Caco-2 (cell line): ENCODE measurements at regions not wholly inside any gene's neighbourhood (a gene's known extent, or its start where the extent isn't known, plus 50 kb on each side); places are given as distances from the start of the nearest gene placed in this dataset.

Source experiments
- BruUV-seq: library from RNA; stranded (reverse); fragments of 400-500 nt; replicated peaks from 2 replicates; lab custom pipeline; 2021; lab: Mats Ljungman, UMichigan
- CTCF ChIA-PET: fragments of 300-600 bp; sonication (Branson Sonifier 250); formaldehyde crosslinking; loops from one replicate; lab custom pipeline; 2022; ENCODE audit warnings: antibody characterized with exemption; lab: Charles Lee
- POLR2A ChIA-PET: fragments of 300-600 bp; sonication (Branson Sonifier 250); formaldehyde crosslinking; loops from one replicate; lab custom pipeline; 2022; ENCODE audit warnings: antibody characterized with exemption; lab: Charles Lee
- DNase-seq, 2 experiments: peaks; one replicate each; pipeline versions ENCODE4 v3.0.0 to v3.0.0-alpha.2; 2020 to 2022
- H3K27me3 ChIP-seq: replicated peaks from 2 replicates; pipeline ENCODE4 v1.6.0; 2011; ENCODE audit warnings: low read length; ENCODE audit not compliant: control insufficient read depth, insufficient read depth
- H3K36me3 ChIP-seq: 2 replicates; pipeline ENCODE4 v1.5.1; 2011; ENCODE audit warnings: low read length; ENCODE audit not compliant: control insufficient read depth, insufficient read depth
- H3K4me1 ChIP-seq: fragments of 250-450 bp; sonication (Bioruptor Pico); 2 replicates; pipeline ENCODE4 v1.5.1; 2020; ENCODE audit warnings: mild to moderate bottlenecking
- H3K4me3 ChIP-seq: 2 replicates; pipeline ENCODE4 v1.5.1; 2011; ENCODE audit warnings: low read depth, mild to moderate bottlenecking, control low read depth, low read length
- H3K9me3 ChIP-seq: fragments of 250-450 bp; sonication (Bioruptor Pico); 2 replicates; pipeline ENCODE4 v1.5.1; 2020; ENCODE audit warnings: mild to moderate bottlenecking, moderate library complexity
- H3K27ac Mint-ChIP-seq: one replicate; pipeline ENCODE4 v1.8.0; 2022; ENCODE audit warnings: mixed read lengths; ENCODE audit not compliant: unreplicated experiment
- H3K27me3 Mint-ChIP-seq: one replicate; pipeline ENCODE4 v1.8.0; 2022; ENCODE audit warnings: mixed read lengths; ENCODE audit not compliant: insufficient read depth, unreplicated experiment
- H3K36me3 Mint-ChIP-seq: one replicate; pipeline ENCODE4 v1.8.0; 2022; ENCODE audit warnings: mild to moderate bottlenecking, mixed read lengths; ENCODE audit not compliant: insufficient read depth, unreplicated experiment
- H3K4me1 Mint-ChIP-seq: one replicate; pipeline ENCODE4 v1.8.0; 2022; ENCODE audit warnings: low read depth, mixed read lengths; ENCODE audit not compliant: unreplicated experiment
- H3K4me3 Mint-ChIP-seq: one replicate; pipeline ENCODE4 v1.8.0; 2022; ENCODE audit warnings: mild to moderate bottlenecking, moderate library complexity, mixed read lengths; ENCODE audit not compliant: unreplicated experiment
- H3K9me3 Mint-ChIP-seq: one replicate; pipeline ENCODE4 v1.8.0; 2022; ENCODE audit warnings: mixed read lengths; ENCODE audit not compliant: unreplicated experiment
- intact Hi-C: fragments of 100-400 bp; cut with micrococcal nuclease; formaldehyde crosslinking; loops from one replicate; pipeline ENCODE4 v1.10.0; 2022; ENCODE audit not compliant: unreplicated experiment
- TF ChIP-seq, protein P1 (sequence below), 2 experiments: fragments of 200-600 bp in 1 of 2; IDR thresholded peaks; 1 replicate in 1 of 2; 2 replicates in 1 of 2; pipeline versions ENCODE4 v1.5.1 to v1.8.0; 2011 to 2022; ENCODE audit warnings: antibody characterized with exemption in 1 of 2, control low read depth in 1 of 2, inconsistent platforms in 1 of 2, low read depth in 1 of 2, low read length in 1 of 2, mild to moderate bottlenecking in 1 of 2, moderate library complexity in 1 of 2; ENCODE audit not compliant: insufficient read depth in 1 of 2, severe bottlenecking in 1 of 2, unreplicated experiment in 1 of 2

DNA sequence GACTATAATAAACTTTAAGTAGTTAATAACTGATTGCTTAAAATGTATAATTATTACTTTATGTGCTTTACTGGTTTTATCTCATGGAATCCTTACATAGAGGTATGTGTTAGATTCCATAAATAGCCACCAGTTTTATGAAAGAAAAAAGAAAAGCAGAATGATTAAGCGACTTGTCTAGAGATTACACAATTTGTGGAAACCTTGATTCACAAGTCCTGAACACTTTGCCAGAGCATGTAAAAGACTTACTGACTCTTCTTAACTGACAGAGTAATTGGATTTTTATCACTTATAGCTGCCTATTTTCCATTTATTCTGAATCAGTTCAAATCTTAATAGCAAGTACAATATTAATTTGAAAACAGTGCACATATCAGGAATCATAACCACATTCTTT is 448.7 kb upstream of the NETO1 start:
- intact Hi-C loops, result no loop called here
- CTCF ChIA-PET, result no interaction called here
- Histone ChIP-seq H3K9me3 (no peaks in the 10 kb centered on the region), H3K27me3 (no peaks in the 10 kb centered on the region), H3K4me3 (no peak overlapping the region), H3K36me3 (no peaks in the 10 kb centered on the region), H3K4me1 (no peaks in the 10 kb centered on the region)
- Mint-ChIP-seq H3K27ac (no peak overlapping the region), H3K9me3 (no peaks in the 10 kb centered on the region), H3K4me3 (no peak overlapping the region), H3K4me1 (no peaks in the 10 kb centered on the region), H3K27me3 (no peaks in the 10 kb centered on the region), H3K36me3 (no peaks in the 10 kb centered on the region)
- no TSS peak for BruUV-seq
- no peak for DNase-seq
- TF ChIP-seq, protein P1, sequence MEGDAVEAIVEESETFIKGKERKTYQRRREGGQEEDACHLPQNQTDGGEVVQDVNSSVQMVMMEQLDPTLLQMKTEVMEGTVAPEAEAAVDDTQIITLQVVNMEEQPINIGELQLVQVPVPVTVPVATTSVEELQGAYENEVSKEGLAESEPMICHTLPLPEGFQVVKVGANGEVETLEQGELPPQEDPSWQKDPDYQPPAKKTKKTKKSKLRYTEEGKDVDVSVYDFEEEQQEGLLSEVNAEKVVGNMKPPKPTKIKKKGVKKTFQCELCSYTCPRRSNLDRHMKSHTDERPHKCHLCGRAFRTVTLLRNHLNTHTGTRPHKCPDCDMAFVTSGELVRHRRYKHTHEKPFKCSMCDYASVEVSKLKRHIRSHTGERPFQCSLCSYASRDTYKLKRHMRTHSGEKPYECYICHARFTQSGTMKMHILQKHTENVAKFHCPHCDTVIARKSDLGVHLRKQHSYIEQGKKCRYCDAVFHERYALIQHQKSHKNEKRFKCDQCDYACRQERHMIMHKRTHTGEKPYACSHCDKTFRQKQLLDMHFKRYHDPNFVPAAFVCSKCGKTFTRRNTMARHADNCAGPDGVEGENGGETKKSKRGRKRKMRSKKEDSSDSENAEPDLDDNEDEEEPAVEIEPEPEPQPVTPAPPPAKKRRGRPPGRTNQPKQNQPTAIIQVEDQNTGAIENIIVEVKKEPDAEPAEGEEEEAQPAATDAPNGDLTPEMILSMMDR (IDR thresholded peaks at IDR 0.05; ENCODE audit: insufficient read depth in 1 of 2, low read depth in 1 of 2, low read length in 1 of 2, severe bottlenecking in 1 of 2, unreplicated experiment in 1 of 2), result no peak
- POLR2A ChIA-PET, result no interaction called here

DNA sequence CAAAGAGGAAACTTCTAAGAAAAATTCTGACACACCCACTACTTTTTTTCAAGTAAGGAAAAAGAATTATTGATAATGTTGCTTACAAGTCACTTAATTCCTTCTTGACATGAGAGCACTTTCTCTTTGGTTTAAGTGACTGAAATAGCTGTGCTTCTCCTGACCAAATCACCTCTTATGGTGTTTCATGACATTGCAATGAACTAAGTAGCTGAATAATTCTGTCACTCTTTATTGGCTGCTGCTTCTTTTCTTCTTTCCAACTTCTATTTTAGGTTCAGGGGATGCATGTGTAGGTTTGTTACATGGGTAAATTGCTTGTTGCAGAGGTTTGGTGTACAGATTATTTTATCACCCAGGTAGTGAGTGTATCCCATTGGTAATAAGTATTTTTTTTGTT is 447.6 kb upstream of the NETO1 start:
- ChIA-PET CTCF (no interaction called here), POLR2A (no interaction called here)

DNA sequence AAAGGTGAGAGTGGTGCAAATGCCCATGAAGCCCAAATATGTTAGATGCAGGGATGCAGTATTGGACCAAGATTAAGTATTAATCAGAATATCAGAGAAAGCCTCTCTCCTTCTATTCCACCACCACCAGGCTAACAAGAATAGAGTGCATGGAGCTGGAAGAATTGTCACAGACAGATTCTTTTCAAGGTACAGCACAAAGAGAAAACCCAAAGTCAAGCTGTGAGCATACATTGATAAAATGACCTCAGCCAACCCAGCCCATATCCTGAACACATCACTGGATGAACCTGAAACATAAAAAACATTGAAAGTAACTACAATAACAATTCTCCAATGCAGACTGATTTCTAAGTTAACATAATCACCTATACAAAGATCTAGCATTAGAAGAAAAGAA is 445.7 kb upstream of the NETO1 start:
- H3K36me3 ChIP-seq, result no peaks in the 10 kb centered on the region
- H3K27me3 Mint-ChIP-seq, result no peaks in the 10 kb centered on the region
- no TSS peak for BruUV-seq
- H3K4me1 ChIP-seq, result no peaks in the 10 kb centered on the region
- no peaks in the 10 kb centered on the region for H3K36me3 Mint-ChIP-seq
- TF ChIP-seq, protein P1 (IDR thresholded peaks at IDR 0.05; ENCODE audit: insufficient read depth in 1 of 2, low read depth in 1 of 2, low read length in 1 of 2, severe bottlenecking in 1 of 2, unreplicated experiment in 1 of 2), result no peak
- DNase-seq, result no peak
- intact Hi-C loops, result no loop called here
- no peak overlapping the region for H3K27ac Mint-ChIP-seq
- no peaks in the 10 kb centered on the region for H3K9me3 ChIP-seq
- POLR2A ChIA-PET, result no interaction called here
- no peaks in the 10 kb centered on the region for H3K27me3 ChIP-seq
- no peaks in the 10 kb centered on the region for H3K9me3 Mint-ChIP-seq
- no peaks in the 10 kb centered on the region for H3K4me1 Mint-ChIP-seq
- H3K4me3 ChIP-seq, result no peak overlapping the region
- no peak overlapping the region for H3K4me3 Mint-ChIP-seq
- CTCF ChIA-PET, result no interaction called here

More for the DNA sequence above, 447.6 kb upstream of the NETO1 start:
- no TSS peak for BruUV-seq
- intact Hi-C loops, result no loop called here
- Histone ChIP-seq H3K4me1 (no peaks in the 10 kb centered on the region), H3K4me3 (no peak overlapping the region), H3K36me3 (no peaks in the 10 kb centered on the region), H3K27me3 (no peaks in the 10 kb centered on the region), H3K9me3 (no peaks in the 10 kb centered on the region)
- H3K36me3 Mint-ChIP-seq, result no peaks in the 10 kb centered on the region
- DNase-seq, result no peak
- no peak overlapping the region for H3K27ac Mint-ChIP-seq
- TF ChIP-seq, protein P1 (IDR thresholded peaks at IDR 0.05; ENCODE audit: insufficient read depth in 1 of 2, low read depth in 1 of 2, low read length in 1 of 2, severe bottlenecking in 1 of 2, unreplicated experiment in 1 of 2), result no peak
- no peaks in the 10 kb centered on the region for H3K9me3 Mint-ChIP-seq
- no peaks in the 10 kb centered on the region for H3K4me1 Mint-ChIP-seq
- H3K27me3 Mint-ChIP-seq, result no peaks in the 10 kb centered on the region
- no peak overlapping the region for H3K4me3 Mint-ChIP-seq
